HFFc6 (cell line): ENCODE measurements at regions not wholly inside any gene's neighbourhood (a gene's known extent, or its start where the extent isn't known, plus 50 kb on each side); places are given as distances from the start of the nearest gene placed in this dataset.

ENCODE experiments used
- DNase-seq: peaks from one replicate; pipeline ENCODE4 v3.0.0-alpha.2; 2018
- H3K27ac Mint-ChIP-seq: 2 replicates; pipeline ENCODE4 v1.8.0; 2020; ENCODE audit warnings: mild to moderate bottlenecking, mixed read lengths
- H3K27me3 Mint-ChIP-seq: 2 replicates; pipeline ENCODE4 v1.8.0; 2021; ENCODE audit warnings: mild to moderate bottlenecking, moderate library complexity, mixed read lengths; ENCODE audit not compliant: insufficient read depth
- H3K36me3 Mint-ChIP-seq: 2 replicates; pipeline ENCODE4 v1.8.0; 2021; ENCODE audit warnings: low read depth, mixed read lengths
- H3K4me1 Mint-ChIP-seq: 2 replicates; pipeline ENCODE4 v1.8.0; 2020; ENCODE audit warnings: low read depth, mixed read lengths
- H3K4me3 Mint-ChIP-seq: 2 replicates; pipeline ENCODE4 v1.8.0; 2020; ENCODE audit warnings: mild to moderate bottlenecking, moderate library complexity, mixed read lengths
- H3K9me3 Mint-ChIP-seq: 2 replicates; pipeline ENCODE4 v1.8.0; 2020; ENCODE audit warnings: mild to moderate bottlenecking, mixed read lengths
- CTCF ChIP-seq: fragments of 200-600 bp; sonication (generic); IDR thresholded peaks from 2 replicates; pipeline ENCODE4 v1.5.0; 2021; ENCODE audit warnings: antibody characterized with exemption, mild to moderate bottlenecking

DNA sequence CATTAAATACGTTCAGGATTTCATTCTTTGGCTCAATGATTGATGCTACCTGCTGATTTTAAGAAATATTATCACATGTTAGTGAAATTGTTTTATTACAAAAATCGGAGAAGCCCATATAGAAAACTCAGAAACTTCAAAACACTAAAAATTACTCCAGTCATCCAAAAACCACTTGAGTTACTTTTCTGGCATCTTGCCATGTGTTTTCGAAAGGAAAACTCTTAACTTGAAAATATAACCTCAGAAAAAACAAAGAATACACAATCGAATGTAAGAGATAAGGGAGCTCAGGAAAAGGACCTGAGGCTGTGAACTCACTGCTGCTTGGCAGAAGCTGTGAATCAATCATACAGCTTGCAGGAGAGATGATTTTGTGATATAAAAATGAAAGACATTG, 151.3 kb upstream of the SLITRK3 start:
- no peak for TF ChIP-seq CTCF
- H3K4me1 Mint-ChIP-seq, result no peaks in the 10 kb centered on the region
- no peak overlapping the region for H3K4me3 Mint-ChIP-seq
- H3K27ac Mint-ChIP-seq, result no peak overlapping the region
- peaks cover 40% of the 10 kb centered on the region for H3K9me3 Mint-ChIP-seq
- no peaks in the 10 kb centered on the region; the same call in 1 of the 2 replicates for H3K27me3 Mint-ChIP-seq
- H3K36me3 Mint-ChIP-seq, result peaks cover 4% of the 10 kb centered on the region; the same call in 1 of the 2 replicates
- no peak for DNase-seq

DNA sequence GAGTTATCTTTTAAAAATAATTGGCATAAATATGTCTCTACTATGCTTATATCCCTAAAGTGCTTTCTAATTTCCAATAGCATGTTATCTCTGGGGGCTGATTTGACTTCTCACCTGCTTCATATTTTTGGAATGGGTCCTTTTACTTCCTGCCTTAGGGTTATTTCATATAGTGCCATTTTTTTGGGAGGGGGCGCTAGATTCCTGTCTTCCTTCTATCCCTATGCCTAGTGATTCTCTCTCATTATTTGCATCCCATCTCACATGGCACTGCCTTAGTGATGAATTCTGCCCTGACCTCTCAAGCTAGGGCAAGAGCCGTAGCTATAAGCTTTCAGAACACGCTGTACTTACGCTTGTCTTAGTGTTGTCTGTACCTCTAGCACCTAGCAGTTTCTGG, 150.3 kb upstream of the SLITRK3 start:
- Mint-ChIP-seq H3K27ac (no peak overlapping the region), H3K27me3 (no peaks in the 10 kb centered on the region; the same call in 1 of the 2 replicates), H3K36me3 (peaks cover 4% of the 10 kb centered on the region; the same call in 1 of the 2 replicates), H3K4me3 (no peak overlapping the region), H3K9me3 (peaks cover 40% of the 10 kb centered on the region), H3K4me1 (no peaks in the 10 kb centered on the region)
- no peak for TF ChIP-seq CTCF
- no peak for DNase-seq

- peaks cover 4% of the 10 kb centered on the region; the same call in 1 of the 2 replicates for H3K36me3 Mint-ChIP-seq
- peaks cover 27% of the 10 kb centered on the region for H3K9me3 Mint-ChIP-seq
- TF ChIP-seq CTCF, result no peak
- DNase-seq, result no peak
- H3K27ac Mint-ChIP-seq, result no peak overlapping the region
- no peaks in the 10 kb centered on the region; the same call in 1 of the 2 replicates for H3K27me3 Mint-ChIP-seq
- H3K4me1 Mint-ChIP-seq, result no peaks in the 10 kb centered on the region
- peak overlapping the region; percentile 22; the same call in 1 of the 2 replicates for H3K4me3 Mint-ChIP-seq
These were observed 147.0 kb upstream of the SLITRK3 start for GRCh38 chr3:165343185-165343584.

- DNase-seq, result no peak
- no peak for TF ChIP-seq CTCF
- Mint-ChIP-seq H3K4me3 (no peak overlapping the region), H3K27ac (no peak overlapping the region), H3K27me3 (no peaks in the 10 kb centered on the region), H3K36me3 (peaks cover 4% of the 10 kb centered on the region; the same call in 1 of the 2 replicates), H3K9me3 (peaks cover 22% of the 10 kb centered on the region), H3K4me1 (no peaks in the 10 kb centered on the region)
These were observed 143.6 kb upstream of the SLITRK3 start for GRCh38 chr3:165339753-165340152.

DNA sequence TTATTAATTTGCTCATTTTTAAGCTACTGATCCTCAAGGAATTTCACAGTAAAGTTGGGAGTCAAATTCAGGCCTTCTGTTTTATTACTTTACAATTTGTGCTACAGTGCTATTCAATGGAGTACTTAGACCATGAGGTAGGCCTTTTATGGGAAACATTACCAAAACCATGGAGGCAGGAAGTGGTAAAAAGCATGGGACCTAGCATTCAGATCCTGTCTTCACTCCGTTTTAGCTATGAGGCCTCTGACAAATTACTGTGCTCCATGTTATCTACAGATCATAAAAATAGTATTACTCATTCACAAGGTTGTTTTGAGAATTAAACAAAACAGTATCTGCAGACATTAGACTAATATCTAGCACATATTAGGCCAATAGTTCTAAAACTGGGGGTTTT, 140.6 kb upstream of the SLITRK3 start:
- Mint-ChIP-seq H3K9me3 (peaks cover 27% of the 10 kb centered on the region), H3K27me3 (no peaks in the 10 kb centered on the region), H3K4me3 (no peak overlapping the region), H3K4me1 (no peaks in the 10 kb centered on the region), H3K36me3 (no peaks in the 10 kb centered on the region), H3K27ac (no peak overlapping the region)
- no peak for DNase-seq
- TF ChIP-seq CTCF, result no peak
